Glomerular visceral epithelial cell (primary cell): ENCODE measurements at regions not wholly inside any gene's neighbourhood (a gene's known extent, or its start where the extent isn't known, plus 50 kb on each side); places are given as distances from the start of the nearest gene placed in this dataset.

Experiments used
- DNase-seq: peaks from one replicate; pipeline ENCODE4 v3.0.0-alpha.2; 2016; ENCODE audit errors: extremely low spot score

GRCh38 chr4:23260511-23260910 lies 567.8 kb downstream of the GBA3 start:
- no peak for DNase-seq

GRCh38 chr4:23245203-23245832 lies 552.6 kb downstream of the GBA3 start:
- no peak for DNase-seq

GRCh38 chr4:23242962-23243361 lies 550.2 kb downstream of the GBA3 start:
- no peak for DNase-seq

GRCh38 chr4:23241408-23241807 lies 548.7 kb downstream of the GBA3 start:
- no peak for DNase-seq

GRCh38 chr4:23238848-23239247 lies 546.1 kb downstream of the GBA3 start:
- no peak for DNase-seq

GRCh38 chr4:23237771-23238170 lies 545.0 kb downstream of the GBA3 start:
- DNase-seq = peak; percentile 73

- peak; percentile 9 for DNase-seq
Observed at GRCh38 chr4:23235628-23236390, 543.1 kb downstream of the GBA3 start.

- DNase-seq = no peak
Observed at GRCh38 chr4:23234716-23235115, 542.0 kb downstream of the GBA3 start.

GRCh38 chr4:23234018-23234417 lies 541.3 kb downstream of the GBA3 start:
- DNase-seq = no peak

GRCh38 chr4:23233596-23233995 lies 540.9 kb downstream of the GBA3 start:
- DNase-seq = no peak

GRCh38 chr4:23232987-23233386 lies 540.2 kb downstream of the GBA3 start:
- peak; percentile 3 for DNase-seq

GRCh38 chr4:23225564-23225963 lies 532.8 kb downstream of the GBA3 start:
- DNase-seq = no peak

GRCh38 chr4:23224684-23225420 lies 532.1 kb downstream of the GBA3 start:
- DNase-seq = no peak

- DNase-seq = no peak
Observed at GRCh38 chr4:23220911-23221310, 528.2 kb downstream of the GBA3 start.

- no peak for DNase-seq
Observed at GRCh38 chr4:23219779-23220408, 527.2 kb downstream of the GBA3 start.

- DNase-seq = no peak
Observed at GRCh38 chr4:23213198-23213597, 520.5 kb downstream of the GBA3 start.

GRCh38 chr4:23212558-23212957 lies 519.8 kb downstream of the GBA3 start:
- DNase-seq = no peak

- no peak for DNase-seq
Observed at GRCh38 chr4:23207059-23207458, 514.3 kb downstream of the GBA3 start.

- DNase-seq = no peak
Observed at GRCh38 chr4:23202712-23203247, 510.0 kb downstream of the GBA3 start.

GRCh38 chr4:23194751-23195150 lies 502.0 kb downstream of the GBA3 start:
- DNase-seq = no peak

GRCh38 chr4:23174179-23174578 lies 481.4 kb downstream of the GBA3 start:
- no peak for DNase-seq

GRCh38 chr4:23171976-23172375 lies 479.2 kb downstream of the GBA3 start:
- DNase-seq = no peak
